ENCODE measurements at regions not wholly inside any gene's neighbourhood (a gene's known extent, or its start where the extent isn't known, plus 50 kb on each side); places are given as distances from the start of the nearest gene placed in this dataset.

- TF ChIP-seq CTCF (IDR thresholded peaks at IDR 0.05) (no peak), POLR2A (IDR thresholded peaks at IDR 0.05) (no peak)
These were observed 412.7 kb downstream of the OCA2 start for GRCh38 chr15:27686369-27686768.

All from esophagus squamous epithelium (tissue), 4 donors.